PC-9 (cell line): ENCODE measurements at regions not wholly inside any gene's neighbourhood (a gene's known extent, or its start where the extent isn't known, plus 50 kb on each side); places are given as distances from the start of the nearest gene placed in this dataset.
"Not testable (repeated sequence)": the region's sequence is repeated elsewhere in the genome, so short reads cannot be mapped to it uniquely, and the experiment has no call there.

ENCODE experiments used
- BruUV-seq: library from RNA; stranded (reverse); fragments of 400-500 nt; replicated peaks from 2 replicates; lab custom pipeline; 2021; lab: Mats Ljungman, UMichigan
- CTCF ChIA-PET: fragments of 300-600 bp; sonication (Branson Sonifier 250); formaldehyde crosslinking; loops from one replicate; lab custom pipeline; 2022; ENCODE audit warnings: antibody characterized with exemption; lab: Charles Lee
- POLR2A ChIA-PET: fragments of 300-600 bp; sonication (Branson Sonifier 250); formaldehyde crosslinking; loops from one replicate; lab custom pipeline; 2022; ENCODE audit warnings: antibody characterized with exemption; ENCODE audit not compliant: unreplicated experiment; lab: Charles Lee
- DNase-seq, 2 experiments: peaks; one replicate each; pipeline versions ENCODE4 v3.0.0 to v3.0.0-alpha.2; 2015 to 2022; ENCODE audit warnings: mixed read lengths in 1 of 2
- H2AFZ ChIP-seq: fragments of 200-600 bp; sonication (generic); 2 replicates; pipeline ENCODE4 v1.8.1; 2017; ENCODE audit warnings: antibody characterized with exemption
- H3F3A ChIP-seq: fragments of 200-600 bp; sonication (generic); 2 replicates; pipeline ENCODE4 v1.8.1; 2017; ENCODE audit warnings: antibody characterized with exemption, mild to moderate bottlenecking, low read depth; ENCODE audit not compliant: insufficient read depth
- H3K27ac ChIP-seq: fragments of 200-600 bp; sonication (generic); 2 replicates; pipeline ENCODE4 v1.6.1; 2016; ENCODE audit warnings: mixed run types
- H3K27me3 ChIP-seq: fragments of 200-600 bp; sonication (generic); 2 replicates; pipeline ENCODE4 v1.6.1; 2016; ENCODE audit warnings: low read depth, mixed run types; ENCODE audit not compliant: insufficient read depth
- H3K36me3 ChIP-seq: fragments of 200-600 bp; sonication (generic); 2 replicates; pipeline ENCODE4 v1.6.1; 2016; ENCODE audit warnings: low read depth, mixed run types
- H3K4me1 ChIP-seq: fragments of 200-600 bp; sonication (generic); replicated peaks from 2 replicates; pipeline ENCODE4 v1.6.1; 2016; ENCODE audit warnings: mixed run types; ENCODE audit not compliant: insufficient read depth
- H3K4me2 ChIP-seq: fragments of 200-600 bp; sonication (generic); 2 replicates; pipeline ENCODE4 v1.6.1; 2017; ENCODE audit warnings: mixed run types
- H3K4me3 ChIP-seq: fragments of 200-600 bp; sonication (generic); 2 replicates; pipeline ENCODE4 v1.6.1; 2016; ENCODE audit warnings: mixed run types
- H3K79me2 ChIP-seq: fragments of 200-600 bp; sonication (generic); 2 replicates; pipeline ENCODE4 v1.6.1; 2017; ENCODE audit warnings: low read depth, mixed run types
- H3K9me2 ChIP-seq: fragments of 200-600 bp; sonication (generic); 2 replicates; pipeline ENCODE4 v1.8.1; 2017; ENCODE audit warnings: mild to moderate bottlenecking; ENCODE audit not compliant: insufficient read depth
- H3K9me3 ChIP-seq: fragments of 200-600 bp; sonication (generic); 2 replicates; pipeline ENCODE4 v1.8.1; 2016; ENCODE audit warnings: low read depth; ENCODE audit not compliant: insufficient read depth
- H4K20me1 ChIP-seq: fragments of 200-600 bp; sonication (generic); 2 replicates; pipeline ENCODE4 v1.8.1; 2017; ENCODE audit not compliant: insufficient read depth
- EZH2 ChIP-seq: fragments of 200-600 bp; sonication (generic); IDR thresholded peaks from 2 replicates; pipeline ENCODE4 v1.8.0; 2017; ENCODE audit warnings: antibody characterized with exemption, low read depth
- intact Hi-C: fragments of 100-400 bp; cut with micrococcal nuclease; formaldehyde crosslinking; loops from one replicate; pipeline ENCODE4 v1.10.0; 2022; ENCODE audit not compliant: unreplicated experiment
- TF ChIP-seq, protein P1 (sequence below): fragments of 200-600 bp; sonication (generic); conservative IDR thresholded peaks from 2 replicates; pipeline ENCODE4 v1.6.1; 2017; ENCODE audit warnings: mixed run types, antibody characterized with exemption, mild to moderate bottlenecking, moderate library complexity

DNA sequence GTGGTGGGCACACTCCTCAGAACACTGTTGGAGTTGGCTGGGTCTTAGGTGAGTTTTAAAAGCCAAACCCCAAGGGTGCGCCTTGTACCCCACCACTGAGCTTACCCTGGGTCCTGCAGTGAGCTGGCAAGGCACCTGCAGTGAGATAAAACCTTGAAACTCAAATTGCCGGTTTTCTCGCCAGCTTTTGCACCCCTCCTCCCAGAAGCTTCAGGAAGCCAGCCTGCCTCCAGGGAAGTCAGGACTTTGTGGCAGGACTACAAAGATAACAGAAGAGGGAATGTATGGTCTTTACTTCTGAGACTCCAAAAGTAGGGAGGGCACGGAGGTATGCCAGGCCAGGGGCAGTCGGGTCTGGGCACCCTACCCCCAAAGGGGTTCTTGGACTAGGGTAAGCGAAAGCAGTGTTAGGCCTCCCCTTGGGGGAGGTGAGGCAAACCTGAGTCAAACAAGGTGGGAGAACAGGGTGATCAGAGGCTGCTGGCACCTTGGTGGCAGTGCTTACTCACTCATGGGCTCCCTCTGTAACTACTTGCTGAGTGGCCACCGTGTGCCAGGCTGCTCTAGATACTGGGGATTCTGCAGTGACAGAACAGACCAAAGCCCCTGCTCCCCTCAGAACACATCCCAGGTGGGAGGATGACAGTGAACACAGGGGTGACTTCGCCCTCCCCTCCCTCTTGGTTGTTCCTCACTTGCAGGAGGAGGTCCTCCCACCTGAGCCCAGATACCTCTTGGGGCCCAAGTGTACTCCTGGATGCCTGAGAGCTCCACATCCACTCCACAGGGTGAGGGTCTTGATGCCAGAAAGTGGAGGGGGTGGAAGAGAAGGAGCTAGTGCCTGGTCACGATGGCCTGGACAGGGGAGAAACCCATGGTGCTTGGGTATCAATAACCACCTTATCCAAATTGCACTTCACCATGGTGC is 69.3 kb upstream of the RGPD5 start:
- intact Hi-C loops: no loop called here
- H3K27me3 ChIP-seq: no peaks in the 10 kb centered on the region
- H3K4me2 ChIP-seq: no peak overlapping the region
- H3K27ac ChIP-seq: no peak overlapping the region
- H2AFZ ChIP-seq: no peak overlapping the region
- no TSS peak for BruUV-seq
- H3K9me3 ChIP-seq: no peaks in the 10 kb centered on the region
- ChIA-PET CTCF (no interaction called here), POLR2A (no interaction called here)
- H4K20me1 ChIP-seq: no peaks in the 10 kb centered on the region
- H3F3A ChIP-seq: no peaks in the 10 kb centered on the region
- no peak for DNase-seq
- H3K9me2 ChIP-seq: no peaks in the 10 kb centered on the region
- TF ChIP-seq EZH2: no peak
- TF ChIP-seq, protein P1, sequence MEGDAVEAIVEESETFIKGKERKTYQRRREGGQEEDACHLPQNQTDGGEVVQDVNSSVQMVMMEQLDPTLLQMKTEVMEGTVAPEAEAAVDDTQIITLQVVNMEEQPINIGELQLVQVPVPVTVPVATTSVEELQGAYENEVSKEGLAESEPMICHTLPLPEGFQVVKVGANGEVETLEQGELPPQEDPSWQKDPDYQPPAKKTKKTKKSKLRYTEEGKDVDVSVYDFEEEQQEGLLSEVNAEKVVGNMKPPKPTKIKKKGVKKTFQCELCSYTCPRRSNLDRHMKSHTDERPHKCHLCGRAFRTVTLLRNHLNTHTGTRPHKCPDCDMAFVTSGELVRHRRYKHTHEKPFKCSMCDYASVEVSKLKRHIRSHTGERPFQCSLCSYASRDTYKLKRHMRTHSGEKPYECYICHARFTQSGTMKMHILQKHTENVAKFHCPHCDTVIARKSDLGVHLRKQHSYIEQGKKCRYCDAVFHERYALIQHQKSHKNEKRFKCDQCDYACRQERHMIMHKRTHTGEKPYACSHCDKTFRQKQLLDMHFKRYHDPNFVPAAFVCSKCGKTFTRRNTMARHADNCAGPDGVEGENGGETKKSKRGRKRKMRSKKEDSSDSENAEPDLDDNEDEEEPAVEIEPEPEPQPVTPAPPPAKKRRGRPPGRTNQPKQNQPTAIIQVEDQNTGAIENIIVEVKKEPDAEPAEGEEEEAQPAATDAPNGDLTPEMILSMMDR: no peak
- H3K79me2 ChIP-seq: no peaks in the 10 kb centered on the region
- H3K4me1 ChIP-seq: no peaks in the 10 kb centered on the region
- no peak overlapping the region for H3K4me3 ChIP-seq
- no peaks in the 10 kb centered on the region for H3K36me3 ChIP-seq

DNA sequence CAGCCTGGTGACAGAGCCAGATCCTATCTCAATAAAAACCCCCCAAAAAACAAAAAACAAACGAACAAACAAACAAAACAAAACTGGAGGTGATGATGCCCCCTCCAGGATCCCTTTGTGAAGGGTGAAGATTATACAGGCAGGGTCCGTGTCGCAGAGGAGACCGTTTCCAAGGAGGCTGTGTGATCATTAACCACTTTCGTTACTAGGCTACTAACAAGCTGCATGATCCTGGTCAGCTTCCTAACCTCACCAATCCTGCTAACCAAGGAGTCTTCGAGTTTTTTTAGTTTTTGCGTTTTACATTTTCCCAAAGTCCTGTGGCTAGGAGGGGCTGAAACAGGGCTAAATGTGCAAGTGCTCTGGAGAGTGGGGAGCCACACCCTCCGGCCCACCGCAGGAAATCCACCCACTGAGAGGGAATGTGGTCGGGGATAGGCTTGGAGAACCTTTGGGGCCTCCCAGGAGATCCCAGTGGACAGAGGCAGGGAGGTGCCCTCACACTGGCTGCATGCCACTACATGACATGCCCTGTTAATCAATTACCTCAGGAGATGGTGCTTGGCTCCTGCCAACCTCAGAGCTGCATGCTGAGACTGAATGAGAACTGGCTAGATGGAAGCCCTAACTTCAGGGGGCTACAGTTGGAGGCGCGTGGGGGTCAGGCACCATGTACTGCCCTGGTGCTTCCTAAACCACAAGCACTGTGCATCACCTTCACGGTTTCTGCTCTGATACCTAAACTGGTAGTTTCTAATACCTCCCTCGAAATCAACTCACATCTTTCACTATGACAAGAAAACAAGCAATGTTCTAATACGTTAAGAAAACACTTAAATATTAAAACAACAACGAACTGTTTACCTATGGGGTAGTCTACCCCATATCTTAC is 67.5 kb upstream of the RGPD5 start:
- no peaks in the 10 kb centered on the region for H4K20me1 ChIP-seq
- POLR2A ChIA-PET: no interaction called here
- no peaks in the 10 kb centered on the region for H3F3A ChIP-seq
- H3K27me3 ChIP-seq: no peaks in the 10 kb centered on the region
- no peak for DNase-seq
- H3K27ac ChIP-seq: no peak overlapping the region
- H3K79me2 ChIP-seq: no peaks in the 10 kb centered on the region
- no peak overlapping the region for H2AFZ ChIP-seq
- intact Hi-C loops: no loop called here
- H3K4me2 ChIP-seq: no peak overlapping the region
- H3K36me3 ChIP-seq: no peaks in the 10 kb centered on the region
- TF ChIP-seq, protein P1: no peak
- TF ChIP-seq EZH2: no peak
- CTCF ChIA-PET: interaction anchor here (0.7 kb wide), 1 partner anchor 9 kb away, joined by 3 read pairs; no protein-coding TSS in a partner anchor
- no peak overlapping the region for H3K4me3 ChIP-seq
- H3K4me1 ChIP-seq: no peaks in the 10 kb centered on the region
- no TSS peak for BruUV-seq
- no peaks in the 10 kb centered on the region for H3K9me3 ChIP-seq
- H3K9me2 ChIP-seq: no peaks in the 10 kb centered on the region

DNA sequence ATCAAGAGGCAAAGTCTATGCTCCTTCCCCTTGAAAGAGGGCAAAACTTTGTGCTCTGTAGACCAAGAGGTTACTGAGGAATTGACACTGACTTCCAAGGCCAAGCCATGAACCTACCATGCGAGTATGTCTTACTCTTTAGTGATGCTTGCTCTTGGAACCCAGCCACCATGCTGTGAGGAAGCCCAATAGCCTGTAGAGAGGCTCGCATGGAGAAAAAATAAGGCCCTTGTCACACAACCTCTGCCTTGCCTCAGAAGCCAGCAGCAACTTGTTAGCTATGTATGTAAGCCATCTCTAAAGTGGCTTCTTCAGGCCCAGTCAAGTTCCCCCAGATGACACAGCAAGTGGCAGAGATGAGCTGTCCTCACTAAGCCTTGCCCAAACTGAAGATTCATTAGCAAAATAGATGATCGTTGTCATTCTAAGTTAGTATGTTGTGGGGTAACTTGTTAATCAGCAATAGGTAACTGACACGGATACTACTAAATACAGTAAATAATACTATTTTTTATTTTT is 66.1 kb upstream of the RGPD5 start:
- H3K4me3 ChIP-seq: no peak overlapping the region
- H3K27ac ChIP-seq: no peak overlapping the region
- BruUV-seq: no TSS peak
- POLR2A ChIA-PET: no interaction called here
- H3K4me2 ChIP-seq: no peak overlapping the region
- H3K36me3 ChIP-seq: no peaks in the 10 kb centered on the region
- H3K79me2 ChIP-seq: no peaks in the 10 kb centered on the region
- no peak for DNase-seq
- no peaks in the 10 kb centered on the region for H3F3A ChIP-seq
- CTCF ChIA-PET: no interaction called here
- intact Hi-C loops: no loop called here
- no peaks in the 10 kb centered on the region for H3K4me1 ChIP-seq
- no peaks in the 10 kb centered on the region for H3K9me2 ChIP-seq
- no peaks in the 10 kb centered on the region for H3K27me3 ChIP-seq
- no peaks in the 10 kb centered on the region for H4K20me1 ChIP-seq
- TF ChIP-seq, protein P1: no peak
- TF ChIP-seq EZH2: no peak
- no peaks in the 10 kb centered on the region for H3K9me3 ChIP-seq
- H2AFZ ChIP-seq: no peak overlapping the region

DNA sequence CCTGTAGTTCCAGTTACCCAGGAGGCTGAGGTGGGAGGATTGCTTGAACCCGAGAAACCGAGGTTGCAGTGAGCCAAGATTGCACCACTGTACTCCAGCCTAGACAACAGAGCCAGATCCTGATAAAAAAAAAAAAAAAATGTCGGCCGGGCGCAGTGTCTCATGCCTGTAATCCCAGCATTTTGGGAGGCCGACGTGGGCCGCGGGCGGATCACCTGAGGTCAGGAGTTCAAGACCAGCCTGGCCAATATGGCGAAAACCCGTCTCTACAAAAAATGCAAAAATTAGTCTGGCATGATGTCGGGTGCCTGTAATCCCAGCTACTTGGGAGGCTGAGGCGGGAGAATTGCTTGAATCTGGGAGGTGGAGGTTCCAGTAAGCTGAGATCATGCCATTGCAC is 60.4 kb upstream of the RGPD5 start:
- H3K27me3 ChIP-seq, H3K9me3 ChIP-seq, H2AFZ ChIP-seq, intact Hi-C loops, POLR2A ChIA-PET, H3K4me1 ChIP-seq, H4K20me1 ChIP-seq, BruUV-seq, H3K4me3 ChIP-seq, H3F3A ChIP-seq, H3K27ac ChIP-seq, CTCF ChIA-PET, H3K4me2 ChIP-seq, H3K9me2 ChIP-seq, DNase-seq, H3K79me2 ChIP-seq, H3K36me3 ChIP-seq: not testable (repeated sequence)
